GM08714 (cell line): ENCODE measurements at regions not wholly inside any gene's neighbourhood (a gene's known extent, or its start where the extent isn't known, plus 50 kb on each side); places are given as distances from the start of the nearest gene placed in this dataset.

ENCODE experiments used
- H3K4me3 ChIP-seq: fragments of 200-500 bp; sonication (Bioruptor generic); 2 replicates; pipeline ENCODE4 v1.5.1; 2014; ENCODE audit warnings: mild to moderate bottlenecking, low read length, inconsistent platforms
- ZNF274 ChIP-seq: IDR thresholded peaks from 2 replicates; pipeline ENCODE4 v1.6.1; 2012; ENCODE audit warnings: mild to moderate bottlenecking, low read depth, low read length

- H3K4me3 ChIP-seq: peak overlapping the region; percentile 17; the same call in 1 of the 2 replicates
- TF ChIP-seq ZNF274: no peak
Measured at GRCh38 chr17:77472468-77473310, 331.9 kb downstream of the SEC14L1 start.

GRCh38 chr17:77473615-77474226 lies 333.0 kb downstream of the SEC14L1 start:
- TF ChIP-seq ZNF274: no peak
- no peak overlapping the region; the same call in 1 of the 2 replicates for H3K4me3 ChIP-seq

- no peak for TF ChIP-seq ZNF274
- peak overlapping the region; percentile 6; the same call in 1 of the 2 replicates for H3K4me3 ChIP-seq
Measured at GRCh38 chr17:77474292-77474988, 333.7 kb downstream of the SEC14L1 start.

GRCh38 chr17:77475016-77475976 lies 334.5 kb downstream of the SEC14L1 start:
- TF ChIP-seq ZNF274: no peak
- no peak overlapping the region; the same call in 1 of the 2 replicates for H3K4me3 ChIP-seq

GRCh38 chr17:77476006-77476405 lies 335.2 kb downstream of the SEC14L1 start:
- TF ChIP-seq ZNF274: no peak
- H3K4me3 ChIP-seq: no peak overlapping the region

GRCh38 chr17:77476498-77476897 lies 335.7 kb downstream of the SEC14L1 start:
- no peak for TF ChIP-seq ZNF274
- no peak overlapping the region for H3K4me3 ChIP-seq

- TF ChIP-seq ZNF274: no peak
- H3K4me3 ChIP-seq: no peak overlapping the region
Measured at GRCh38 chr17:77476931-77477805, 336.4 kb downstream of the SEC14L1 start.

- H3K4me3 ChIP-seq: no peak overlapping the region
- TF ChIP-seq ZNF274: no peak
Measured at GRCh38 chr17:77478281-77478680, 337.5 kb downstream of the SEC14L1 start.

- H3K4me3 ChIP-seq: no peak overlapping the region
- no peak for TF ChIP-seq ZNF274
Measured at GRCh38 chr17:77478899-77479298, 338.1 kb downstream of the SEC14L1 start.

GRCh38 chr17:77479372-77480198 lies 338.8 kb downstream of the SEC14L1 start:
- TF ChIP-seq ZNF274: no peak
- H3K4me3 ChIP-seq: no peak overlapping the region

- no peak overlapping the region for H3K4me3 ChIP-seq
Measured at GRCh38 chr17:77480199-77480508, 339.4 kb downstream of the SEC14L1 start.

GRCh38 chr17:77480509-77481215 lies 339.9 kb downstream of the SEC14L1 start:
- H3K4me3 ChIP-seq: no peak overlapping the region
- TF ChIP-seq ZNF274: no peak

More at GRCh38 chr17:77480199-77480508, 339.4 kb downstream of the SEC14L1 start:
- no peak for TF ChIP-seq ZNF274
